Cardiac fibroblast (primary cell): ENCODE measurements at regions not wholly inside any gene's neighbourhood (a gene's known extent, or its start where the extent isn't known, plus 50 kb on each side); places are given as distances from the start of the nearest gene placed in this dataset.
"Not testable (repeated sequence)": the region's sequence is repeated elsewhere in the genome, so short reads cannot be mapped to it uniquely, and the experiment has no call there.

ENCODE experiments used
- DNase-seq, 2 donors: peaks; one replicate each; pipeline versions ENCODE4 v3.0.0 to v3.0.0-alpha.2; 2010; ENCODE audit warnings: low read depth in 2 of 2
- H3K4me3 ChIP-seq, 2 donors: replicated peaks in 1 of 2; 1 replicate in 1 of 2; 2 replicates in 1 of 2; pipeline ENCODE4 v1.5.1; 2011; ENCODE audit warnings: low read depth in 2 of 2, low read length in 2 of 2, mild to moderate bottlenecking in 2 of 2, moderate library complexity in 1 of 2
- CTCF ChIP-seq: IDR thresholded peaks from one replicate; pipeline ENCODE4 v1.5.1; 2011; ENCODE audit warnings: low read depth, mild to moderate bottlenecking, low read length, inconsistent platforms

GRCh38 chr14:98219638-98220037 is 1052.4 kb downstream of the BCL11B start:
- no peak overlapping the region for H3K4me3 ChIP-seq
- DNase-seq = no peak
- TF ChIP-seq CTCF = no peak

DNA sequence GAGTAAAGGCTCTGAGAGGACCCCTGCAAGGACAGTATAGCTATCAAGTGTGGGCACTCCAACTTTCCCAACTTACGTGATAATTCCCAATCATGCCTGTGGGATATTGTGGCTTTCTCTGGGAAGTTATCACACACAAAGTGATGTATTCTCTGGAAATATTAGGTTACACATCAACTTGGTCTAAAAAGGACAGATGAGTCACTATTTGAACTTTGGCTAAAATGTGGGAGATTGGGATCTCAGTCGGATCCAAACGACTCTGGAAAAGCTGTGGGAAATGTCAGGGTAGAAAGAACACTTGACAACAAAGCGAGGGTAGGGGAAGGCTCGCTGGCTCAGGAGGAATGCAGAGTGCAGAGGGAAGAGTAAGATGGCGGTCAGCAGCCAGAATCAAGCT is 1048.9 kb downstream of the BCL11B start:
- no peak for DNase-seq
- TF ChIP-seq CTCF = no peak
- H3K4me3 ChIP-seq = no peak overlapping the region

- not testable (repeated sequence) for H3K4me3 ChIP-seq, DNase-seq
Measured at GRCh38 chr14:98223710-98224109, 1048.3 kb downstream of the BCL11B start.

GRCh38 chr14:98226411-98226810 is 1045.6 kb downstream of the BCL11B start:
- no peak for TF ChIP-seq CTCF
- no peak for DNase-seq
- no peak overlapping the region for H3K4me3 ChIP-seq

GRCh38 chr14:98227000-98227726 is 1044.8 kb downstream of the BCL11B start:
- H3K4me3 ChIP-seq = no peak overlapping the region
- TF ChIP-seq CTCF = no peak
- no peak for DNase-seq

GRCh38 chr14:98227727-98228111 is 1044.3 kb downstream of the BCL11B start:
- TF ChIP-seq CTCF = no peak
- no peak for DNase-seq
- no peak overlapping the region for H3K4me3 ChIP-seq

GRCh38 chr14:98229656-98230366 is 1042.2 kb downstream of the BCL11B start:
- no peak overlapping the region for H3K4me3 ChIP-seq
- no peak for TF ChIP-seq CTCF
- DNase-seq = no peak
